PC-9 (cell line): ENCODE measurements at regions not wholly inside any gene's neighbourhood (a gene's known extent, or its start where the extent isn't known, plus 50 kb on each side); places are given as distances from the start of the nearest gene placed in this dataset.

Experiments used
- BruUV-seq: library from RNA; stranded (reverse); fragments of 400-500 nt; replicated peaks from 2 replicates; lab custom pipeline; 2021; lab: Mats Ljungman, UMichigan
- CTCF ChIA-PET: fragments of 300-600 bp; sonication (Branson Sonifier 250); formaldehyde crosslinking; loops from one replicate; lab custom pipeline; 2022; ENCODE audit warnings: antibody characterized with exemption; lab: Charles Lee
- POLR2A ChIA-PET: fragments of 300-600 bp; sonication (Branson Sonifier 250); formaldehyde crosslinking; loops from one replicate; lab custom pipeline; 2022; ENCODE audit warnings: antibody characterized with exemption; ENCODE audit not compliant: unreplicated experiment; lab: Charles Lee
- DNase-seq, 2 experiments: peaks; one replicate each; pipeline versions ENCODE4 v3.0.0 to v3.0.0-alpha.2; 2015 to 2022; ENCODE audit warnings: mixed read lengths in 1 of 2
- H2AFZ ChIP-seq: fragments of 200-600 bp; sonication (generic); 2 replicates; pipeline ENCODE4 v1.8.1; 2017; ENCODE audit warnings: antibody characterized with exemption
- H3F3A ChIP-seq: fragments of 200-600 bp; sonication (generic); 2 replicates; pipeline ENCODE4 v1.8.1; 2017; ENCODE audit warnings: antibody characterized with exemption, mild to moderate bottlenecking, low read depth; ENCODE audit not compliant: insufficient read depth
- H3K27ac ChIP-seq: fragments of 200-600 bp; sonication (generic); 2 replicates; pipeline ENCODE4 v1.6.1; 2016; ENCODE audit warnings: mixed run types
- H3K27me3 ChIP-seq: fragments of 200-600 bp; sonication (generic); 2 replicates; pipeline ENCODE4 v1.6.1; 2016; ENCODE audit warnings: low read depth, mixed run types; ENCODE audit not compliant: insufficient read depth
- H3K36me3 ChIP-seq: fragments of 200-600 bp; sonication (generic); 2 replicates; pipeline ENCODE4 v1.6.1; 2016; ENCODE audit warnings: low read depth, mixed run types
- H3K4me1 ChIP-seq: fragments of 200-600 bp; sonication (generic); replicated peaks from 2 replicates; pipeline ENCODE4 v1.6.1; 2016; ENCODE audit warnings: mixed run types; ENCODE audit not compliant: insufficient read depth
- H3K4me2 ChIP-seq: fragments of 200-600 bp; sonication (generic); 2 replicates; pipeline ENCODE4 v1.6.1; 2017; ENCODE audit warnings: mixed run types
- H3K4me3 ChIP-seq: fragments of 200-600 bp; sonication (generic); 2 replicates; pipeline ENCODE4 v1.6.1; 2016; ENCODE audit warnings: mixed run types
- H3K79me2 ChIP-seq: fragments of 200-600 bp; sonication (generic); 2 replicates; pipeline ENCODE4 v1.6.1; 2017; ENCODE audit warnings: low read depth, mixed run types
- H3K9me2 ChIP-seq: fragments of 200-600 bp; sonication (generic); 2 replicates; pipeline ENCODE4 v1.8.1; 2017; ENCODE audit warnings: mild to moderate bottlenecking; ENCODE audit not compliant: insufficient read depth
- H3K9me3 ChIP-seq: fragments of 200-600 bp; sonication (generic); 2 replicates; pipeline ENCODE4 v1.8.1; 2016; ENCODE audit warnings: low read depth; ENCODE audit not compliant: insufficient read depth
- H4K20me1 ChIP-seq: fragments of 200-600 bp; sonication (generic); 2 replicates; pipeline ENCODE4 v1.8.1; 2017; ENCODE audit not compliant: insufficient read depth
- CTCF ChIP-seq: fragments of 200-600 bp; sonication (generic); conservative IDR thresholded peaks from 2 replicates; pipeline ENCODE4 v1.6.1; 2017; ENCODE audit warnings: mixed run types, antibody characterized with exemption, mild to moderate bottlenecking, moderate library complexity
- EZH2 ChIP-seq: fragments of 200-600 bp; sonication (generic); IDR thresholded peaks from 2 replicates; pipeline ENCODE4 v1.8.0; 2017; ENCODE audit warnings: antibody characterized with exemption, low read depth
- intact Hi-C: fragments of 100-400 bp; cut with micrococcal nuclease; formaldehyde crosslinking; loops from one replicate; pipeline ENCODE4 v1.10.0; 2022; ENCODE audit not compliant: unreplicated experiment

DNA sequence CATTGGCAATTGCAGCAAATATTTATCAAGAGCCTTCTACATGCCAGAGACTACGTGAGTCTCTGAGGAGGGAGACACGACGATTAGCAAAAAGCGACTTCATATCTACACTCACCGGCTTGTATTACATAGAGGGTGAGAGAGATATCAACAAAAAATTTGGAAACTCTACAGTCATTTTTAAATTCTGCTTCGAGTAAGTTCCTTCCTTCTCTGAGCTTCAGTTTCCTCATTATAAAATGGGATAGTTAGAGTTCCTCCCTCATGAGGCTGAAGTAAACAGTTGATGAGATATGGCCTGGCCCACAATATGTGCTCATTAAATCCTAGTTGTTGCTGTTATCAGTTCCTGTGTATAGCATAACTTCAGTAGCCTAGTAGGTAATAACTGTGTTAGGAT, 64.1 kb upstream of the SIRPA start:
- H2AFZ ChIP-seq: no peak overlapping the region
- H3K4me1 ChIP-seq: peaks cover 21% of the 10 kb centered on the region
- no peaks in the 10 kb centered on the region for H3K36me3 ChIP-seq
- ChIA-PET POLR2A (no interaction called here), CTCF (interaction anchor here (0.7 kb wide), 1 partner anchor 74 kb away, joined by 4 read pairs; no protein-coding TSS in a partner anchor)
- no peak for DNase-seq
- no TSS peak for BruUV-seq
- no peak for TF ChIP-seq EZH2
- TF ChIP-seq CTCF: no peak
- H3K27ac ChIP-seq: no peak overlapping the region
- H3K27me3 ChIP-seq: peaks cover 14% of the 10 kb centered on the region; the same call in 1 of the 2 replicates
- peaks cover 12% of the 10 kb centered on the region; the same call in 1 of the 2 replicates for H3F3A ChIP-seq
- no peak overlapping the region for H3K4me2 ChIP-seq
- intact Hi-C loops: no loop called here
- H4K20me1 ChIP-seq: no peaks in the 10 kb centered on the region
- H3K79me2 ChIP-seq: no peaks in the 10 kb centered on the region
- H3K4me3 ChIP-seq: no peak overlapping the region
- H3K9me3 ChIP-seq: no peaks in the 10 kb centered on the region
- no peaks in the 10 kb centered on the region for H3K9me2 ChIP-seq

DNA sequence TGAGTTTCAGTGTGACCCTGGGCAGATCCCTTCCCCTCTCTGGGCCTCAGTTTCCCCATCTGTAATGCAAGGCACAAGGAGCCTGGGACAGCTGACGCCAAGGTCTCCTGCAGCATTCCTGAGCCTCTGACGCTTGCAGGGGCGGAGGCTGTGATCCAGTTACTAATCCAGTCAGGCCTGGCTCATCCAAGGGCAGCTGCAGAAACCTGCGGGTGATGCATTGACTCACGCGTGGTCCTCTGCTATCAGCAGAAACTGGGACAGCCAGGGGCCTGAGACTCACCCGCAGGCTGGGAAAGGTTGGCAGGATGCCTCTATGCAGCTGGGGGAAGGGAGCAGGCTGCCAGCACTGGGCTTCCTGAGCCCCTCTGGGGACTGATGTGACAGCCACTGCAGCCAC, 65.0 kb upstream of the SIRPA start:
- ChIA-PET POLR2A (no interaction called here), CTCF (interaction anchor here (0.7 kb wide), 1 partner anchor 74 kb away, joined by 4 read pairs; no protein-coding TSS in a partner anchor)
- Histone ChIP-seq H2AFZ (no peak overlapping the region), H3K4me2 (peak overlapping the region; percentile 6; the same call in 1 of the 2 replicates), H3K27ac (no peak overlapping the region), H3K9me2 (no peaks in the 10 kb centered on the region), H3K36me3 (no peaks in the 10 kb centered on the region), H3F3A (peaks cover 12% of the 10 kb centered on the region; the same call in 1 of the 2 replicates), H3K27me3 (peaks cover 5% of the 10 kb centered on the region; the same call in 1 of the 2 replicates), H3K4me1 (peaks cover 26% of the 10 kb centered on the region), H3K79me2 (no peaks in the 10 kb centered on the region), H4K20me1 (no peaks in the 10 kb centered on the region), H3K9me3 (no peaks in the 10 kb centered on the region), H3K4me3 (no peak overlapping the region)
- intact Hi-C loops: loop anchor here (1.0 kb wide), 1 partner anchor 17 kb away; no protein-coding TSS in a partner anchor
- no peak for TF ChIP-seq CTCF
- no peak for TF ChIP-seq EZH2
- BruUV-seq: no TSS peak
- peak; percentile 83 to 86 for DNase-seq

DNA sequence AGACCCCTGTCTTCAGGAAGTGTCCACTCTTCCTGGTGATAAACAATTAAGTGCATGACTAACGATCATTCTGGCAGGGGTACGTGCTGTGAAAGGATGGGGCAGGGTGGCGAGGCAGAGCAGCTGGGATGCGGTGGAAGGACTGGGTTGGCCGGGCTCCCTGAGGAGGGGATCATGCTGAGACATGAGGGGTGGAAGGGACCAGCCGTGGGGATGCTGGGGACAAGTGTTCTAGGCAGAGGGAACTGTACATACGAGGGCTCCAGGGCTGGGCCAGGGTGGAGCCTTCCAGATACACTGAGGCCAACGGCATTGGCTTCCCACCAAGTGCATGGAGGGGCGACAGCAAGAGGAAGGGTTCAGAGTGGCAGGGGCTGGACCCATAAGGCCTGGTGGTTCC, 65.7 kb upstream of the SIRPA start:
- Histone ChIP-seq H3K79me2 (no peaks in the 10 kb centered on the region), H2AFZ (no peak overlapping the region), H3K4me3 (no peak overlapping the region), H3K4me1 (peaks cover 33% of the 10 kb centered on the region), H3K27ac (no peak overlapping the region), H3K9me3 (no peaks in the 10 kb centered on the region), H3F3A (peaks cover 16% of the 10 kb centered on the region; the same call in 1 of the 2 replicates), H3K36me3 (no peaks in the 10 kb centered on the region), H3K9me2 (no peaks in the 10 kb centered on the region), H3K4me2 (no peak overlapping the region; the same call in 1 of the 2 replicates), H3K27me3 (no peaks in the 10 kb centered on the region), H4K20me1 (no peaks in the 10 kb centered on the region)
- no peak for DNase-seq
- CTCF ChIA-PET: no interaction called here
- intact Hi-C loops: no loop called here
- BruUV-seq: no TSS peak
- TF ChIP-seq EZH2 (no peak), CTCF (no peak)
- POLR2A ChIA-PET: no interaction called here
